Panc1 (cell line): ENCODE measurements at regions not wholly inside any gene's neighbourhood (a gene's known extent, or its start where the extent isn't known, plus 50 kb on each side); places are given as distances from the start of the nearest gene placed in this dataset.

Source experiments
- ATAC-seq: fragments of 200-7000 bp; cut with Tn5 transposase; 2 replicates; pipeline ENCODE4 v1.9.1; 2020; ENCODE audit warnings: mild to moderate bottlenecking, moderate library complexity
- BruUV-seq: library from RNA; stranded (reverse); fragments of 400-500 nt; replicated peaks from 2 replicates; lab custom pipeline; 2021; lab: Mats Ljungman, UMichigan
- CTCF ChIA-PET: fragments of 300-600 bp; sonication (Branson Sonifier 250); formaldehyde crosslinking; loops from one replicate; lab custom pipeline; 2022; ENCODE audit warnings: antibody characterized with exemption; lab: Charles Lee
- POLR2A ChIA-PET: fragments of 300-600 bp; sonication (Branson Sonifier 250); formaldehyde crosslinking; loops from one replicate; lab custom pipeline; 2022; ENCODE audit warnings: antibody characterized with exemption; lab: Charles Lee
- DNase-seq: peaks from one replicate; pipeline ENCODE4 v3.0.0-alpha.2; 2010; ENCODE audit warnings: low read depth, low spot score
- H3K27ac ChIP-seq: 2 replicates; pipeline ENCODE4 v1.5.1; 2011; ENCODE audit warnings: mild to moderate bottlenecking, low read length, inconsistent platforms
- H3K27me3 ChIP-seq: fragments of 200-500 bp; sonication (Bioruptor generic); 2 replicates; pipeline ENCODE4 v1.6.0; 2014; ENCODE audit warnings: low read length, inconsistent platforms; ENCODE audit not compliant: control insufficient read depth, insufficient read depth
- H3K36me3 ChIP-seq: fragments of 200-500 bp; sonication (Bioruptor generic); 2 replicates; pipeline ENCODE4 v1.5.1; 2014; ENCODE audit warnings: inconsistent platforms, mild to moderate bottlenecking, low read length, moderate library complexity; ENCODE audit not compliant: control insufficient read depth, insufficient read depth
- H3K4me1 ChIP-seq: 2 replicates; pipeline ENCODE4 v1.5.1; 2011; ENCODE audit warnings: inconsistent platforms, mild to moderate bottlenecking, low read length, moderate library complexity; ENCODE audit not compliant: control insufficient read depth, insufficient read depth
- H3K4me3 ChIP-seq, 2 experiments: 2 replicates each; pipeline ENCODE4 v1.5.1; 2011 to 2012; ENCODE audit warnings: low read depth in 2 of 2, low read length in 2 of 2, mild to moderate bottlenecking in 2 of 2, inconsistent platforms in 1 of 2, moderate library complexity in 1 of 2
- H3K9me3 ChIP-seq: fragments of 200-500 bp; sonication (Bioruptor generic); 2 replicates; pipeline ENCODE4 v1.5.1; 2014; ENCODE audit warnings: low read depth, mild to moderate bottlenecking, inconsistent platforms, low read length, moderate library complexity; ENCODE audit not compliant: control insufficient read depth, insufficient read depth
- CTCF ChIP-seq: fragments of 450-650 bp; IDR thresholded peaks from 2 replicates; pipeline ENCODE4 v1.5.1; 2017; ENCODE audit warnings: mild to moderate bottlenecking
- POLR2AphosphoS5 ChIP-seq: IDR thresholded peaks from 2 replicates; pipeline ENCODE4 v1.6.1; 2012; ENCODE audit warnings: mild to moderate bottlenecking, low read depth, low read length, moderate library complexity
- REST ChIP-seq, 2 experiments: IDR thresholded peaks; 2 replicates each; pipeline ENCODE4 v1.6.1; 2011 to 2012; ENCODE audit warnings: low read depth in 2 of 2, control low read depth in 1 of 2, low read length in 1 of 2, mild to moderate bottlenecking in 1 of 2, moderate library complexity in 1 of 2; ENCODE audit not compliant: insufficient read depth in 1 of 2
- SIN3A ChIP-seq: IDR thresholded peaks from 2 replicates; pipeline ENCODE4 v1.6.1; 2012; ENCODE audit warnings: low read depth, mild to moderate bottlenecking, low read length, moderate library complexity, borderline replicate concordance; ENCODE audit not compliant: insufficient read depth
- TCF7L2 ChIP-seq: IDR thresholded peaks from 2 replicates; pipeline ENCODE4 v1.6.1; 2011; ENCODE audit warnings: mild to moderate bottlenecking, low read depth, low read length, inconsistent platforms
- in situ Hi-C: cut with HindIII; loops from 2 replicates; pipeline ENCODE4 v1.10.0; 2016; ENCODE audit warnings: low sequenced_read_pairs, low pct_unique_long_range_greater_than_20kb
- intact Hi-C: fragments of 100-400 bp; cut with micrococcal nuclease; formaldehyde crosslinking; loops from one replicate; pipeline ENCODE4 v1.10.0; 2022; ENCODE audit not compliant: unreplicated experiment

GRCh38 chr2:166727095-166727494 is 161.2 kb upstream of the XIRP2 start:
- no peak overlapping the region for H3K4me3 ChIP-seq
- H3K27ac ChIP-seq, result no peak overlapping the region
- ChIA-PET POLR2A (no interaction called here), CTCF (no interaction called here)
- no peaks in the 10 kb centered on the region for H3K36me3 ChIP-seq
- H3K27me3 ChIP-seq, result no peaks in the 10 kb centered on the region
- TF ChIP-seq REST (IDR thresholded peaks at IDR 0.05; ENCODE audit: insufficient read depth in 1 of 2, low read depth in 2 of 2, low read length in 1 of 2) (no peak), CTCF (no peak), TCF7L2 (no peak), SIN3A (no peak), POLR2AphosphoS5 (no peak)
- ATAC-seq (no peak), DNase-seq (no peak)
- H3K4me1 ChIP-seq, result no peaks in the 10 kb centered on the region
- no peaks in the 10 kb centered on the region for H3K9me3 ChIP-seq
- intact Hi-C loops, result no loop called here
- in situ Hi-C loops, result no loop called here
- BruUV-seq, result no TSS peak

GRCh38 chr2:166725927-166726924 is 162.1 kb upstream of the XIRP2 start:
- ATAC-seq (no peak), DNase-seq (no peak)
- Histone ChIP-seq H3K27ac (no peak overlapping the region), H3K36me3 (no peaks in the 10 kb centered on the region), H3K27me3 (no peaks in the 10 kb centered on the region), H3K4me1 (no peaks in the 10 kb centered on the region), H3K9me3 (no peaks in the 10 kb centered on the region), H3K4me3 (no peak overlapping the region)
- intact Hi-C loops, result no loop called here
- BruUV-seq, result no TSS peak
- ChIA-PET CTCF (no interaction called here), POLR2A (no interaction called here)
- in situ Hi-C loops, result no loop called here
- TF ChIP-seq REST (IDR thresholded peaks at IDR 0.05; ENCODE audit: insufficient read depth in 1 of 2, low read depth in 2 of 2, low read length in 1 of 2) (no peak), SIN3A (no peak), TCF7L2 (no peak), CTCF (no peak), POLR2AphosphoS5 (no peak)
